K562 (cell line): ENCODE measurements at regions not wholly inside any gene's neighbourhood (a gene's known extent, or its start where the extent isn't known, plus 50 kb on each side); places are given as distances from the start of the nearest gene placed in this dataset.

Source experiments
- ARHGAP35 ChIP-seq: fragments of 450-650 bp; IDR thresholded peaks from 2 replicates; pipeline ENCODE4 v1.6.1; 2018; ENCODE audit not compliant: partially characterized antibody
- CREB1 ChIP-seq, 2 experiments: sonication (generic) in 1 of 2; formaldehyde crosslinking in 1 of 2; IDR thresholded peaks; 2 replicates each; pipeline versions ENCODE4 v1.6.1 to v1.8.0; 2012 to 2022; ENCODE audit warnings: inconsistent platforms in 1 of 2, mild to moderate bottlenecking in 1 of 2, missing genetic modification reagents in 1 of 2, moderate library complexity in 1 of 2
- CREB5 ChIP-seq: fragments of 250-450 bp; sonication (Bioruptor Pico); IDR thresholded peaks from 2 replicates; pipeline ENCODE4 v1.5.0; 2020; ENCODE audit warnings: mild to moderate bottlenecking
- CREBBP ChIP-seq: IDR thresholded peaks from one replicate; pipeline ENCODE4 v1.6.1; 2012; ENCODE audit warnings: low read depth, mild to moderate bottlenecking, control low read depth, inconsistent platforms, low read length
- MAZ ChIP-seq, 2 experiments: fragments of 450-650 bp in 1 of 2; sonication (generic) in 1 of 2; formaldehyde crosslinking; IDR thresholded peaks in 1 of 2; conservative IDR thresholded peaks in 1 of 2; 2 replicates each; pipeline versions ENCODE4 v1.4.0 to v1.5.0; 2020; ENCODE audit warnings: mild to moderate bottlenecking in 1 of 2, missing genetic modification reagents in 1 of 2
- RAD51 ChIP-seq: fragments of 450-650 bp; IDR thresholded peaks from 2 replicates; pipeline ENCODE4 v1.7.1; 2016; ENCODE audit warnings: low read depth, mild to moderate bottlenecking, borderline replicate concordance
- SIX5 ChIP-seq, 2 experiments: IDR thresholded peaks; 2 replicates each; pipeline ENCODE4 v1.6.1; 2011; ENCODE audit warnings: low read length in 2 of 2, borderline replicate concordance in 1 of 2, low read depth in 1 of 2, mild to moderate bottlenecking in 1 of 2, moderate library complexity in 1 of 2; ENCODE audit not compliant: insufficient read depth in 1 of 2
- TAF1 ChIP-seq: IDR thresholded peaks from 2 replicates; pipeline ENCODE4 v1.6.1; 2011; ENCODE audit warnings: mild to moderate bottlenecking, low read length, moderate library complexity; ENCODE audit not compliant: insufficient read depth, control insufficient read depth, severe bottlenecking; ENCODE audit errors: extremely low read depth
- TF ChIP-seq, protein P1 (sequence below), 2 experiments: fragments of 450-650 bp in 1 of 2; sonication (generic) in 1 of 2; formaldehyde crosslinking; conservative IDR thresholded peaks; 2 replicates each; pipeline versions ENCODE4 v1.4.0 to v1.8.1; 2020 to 2022; ENCODE audit warnings: mild to moderate bottlenecking in 1 of 2, missing genetic modification reagents in 1 of 2
- TF ChIP-seq, protein P2 (sequence below): fragments of 250-450 bp; sonication (Bioruptor Pico); IDR thresholded peaks from 2 replicates; pipeline ENCODE4 v1.8.0; 2022; ENCODE audit warnings: inconsistent platforms, mild to moderate bottlenecking, moderate library complexity, borderline replicate concordance

DNA sequence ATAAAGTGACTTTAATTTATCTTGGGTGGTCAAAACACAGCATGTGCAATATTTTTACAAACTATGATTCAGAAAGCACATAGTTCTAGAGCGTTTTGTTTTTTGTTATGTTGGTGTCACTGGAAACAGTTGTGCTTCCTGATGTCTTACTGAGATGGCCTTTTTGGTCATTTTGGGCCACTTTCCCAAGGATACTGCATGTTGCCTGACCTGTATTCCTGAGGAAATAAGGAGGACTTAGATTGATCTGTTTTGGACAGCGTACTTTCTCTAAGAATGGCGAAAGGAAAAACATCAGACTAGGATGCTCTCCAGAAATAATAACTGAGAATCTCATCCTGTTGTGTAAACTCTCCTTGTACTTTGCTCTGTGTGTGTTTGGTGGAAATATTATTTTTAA, 451.2 kb downstream of the USP25 start (continued):
- TF ChIP-seq CREB5 (CRISPR knock-in tag) (no peak), ARHGAP35 (no peak), CREB1 (IDR thresholded peaks at IDR 0.05) (no peak), CREB1 (CRISPR knock-in tag; IDR thresholded peaks at IDR 0.05) (no peak), SIX5 (IDR thresholded peaks at IDR 0.05; ENCODE audit: borderline replicate concordance in 1 of 2, insufficient read depth in 1 of 2, low read depth in 1 of 2, low read length in 2 of 2) (no peak), MAZ (CRISPR knock-in tag; conservative IDR thresholded peaks at IDR 0.05 in 1 of 2, IDR thresholded peaks at IDR 0.05 in 1 of 2) (no peak), RAD51 (no peak), CREBBP (no peak), TAF1 (no peak)
- TF ChIP-seq, protein P1, sequence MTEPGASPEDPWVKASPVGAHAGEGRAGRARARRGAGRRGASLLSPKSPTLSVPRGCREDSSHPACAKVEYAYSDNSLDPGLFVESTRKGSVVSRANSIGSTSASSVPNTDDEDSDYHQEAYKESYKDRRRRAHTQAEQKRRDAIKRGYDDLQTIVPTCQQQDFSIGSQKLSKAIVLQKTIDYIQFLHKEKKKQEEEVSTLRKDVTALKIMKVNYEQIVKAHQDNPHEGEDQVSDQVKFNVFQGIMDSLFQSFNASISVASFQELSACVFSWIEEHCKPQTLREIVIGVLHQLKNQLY (CRISPR knock-in tag; conservative IDR thresholded peaks at IDR 0.05): no peak
- TF ChIP-seq, protein P2, sequence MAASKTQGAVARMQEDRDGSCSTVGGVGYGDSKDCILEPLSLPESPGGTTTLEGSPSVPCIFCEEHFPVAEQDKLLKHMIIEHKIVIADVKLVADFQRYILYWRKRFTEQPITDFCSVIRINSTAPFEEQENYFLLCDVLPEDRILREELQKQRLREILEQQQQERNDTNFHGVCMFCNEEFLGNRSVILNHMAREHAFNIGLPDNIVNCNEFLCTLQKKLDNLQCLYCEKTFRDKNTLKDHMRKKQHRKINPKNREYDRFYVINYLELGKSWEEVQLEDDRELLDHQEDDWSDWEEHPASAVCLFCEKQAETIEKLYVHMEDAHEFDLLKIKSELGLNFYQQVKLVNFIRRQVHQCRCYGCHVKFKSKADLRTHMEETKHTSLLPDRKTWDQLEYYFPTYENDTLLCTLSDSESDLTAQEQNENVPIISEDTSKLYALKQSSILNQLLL (CRISPR knock-in tag): no peak
- TF ChIP-seq, all 486 proteins: peak for 0
